IMR-90 (cell line): ENCODE measurements at regions not wholly inside any gene's neighbourhood (a gene's known extent, or its start where the extent isn't known, plus 50 kb on each side); places are given as distances from the start of the nearest gene placed in this dataset.

ENCODE experiments used
- ATAC-seq: fragments of 200-7000 bp; cut with Tn5 transposase; 2 replicates; pipeline ENCODE4 v1.9.1; 2020; ENCODE audit warnings: low read depth, mild to moderate bottlenecking, moderate library complexity
- BruUV-seq: library from RNA; stranded (reverse); fragments of 400-500 nt; replicated peaks from 2 replicates; lab custom pipeline; 2021; lab: Mats Ljungman, UMichigan
- CTCF ChIA-PET: fragments of 300-600 bp; formaldehyde crosslinking; extraction: SDS; loops from one replicate; lab custom pipeline; 2021; ENCODE audit warnings: antibody characterized with exemption; lab: Yijun Ruan, JAX
- POLR2A ChIA-PET: fragments of 300-600 bp; sonication (Branson Sonifier 250); formaldehyde crosslinking; loops from one replicate; lab custom pipeline; 2022; ENCODE audit warnings: antibody characterized with exemption; ENCODE audit not compliant: unreplicated experiment; lab: Charles Lee
- DNase-seq: peaks from one replicate; pipeline ENCODE4 v3.0.0; 2013
- H2AFZ ChIP-seq: replicated peaks from 2 replicates; pipeline ENCODE3; 2013; ENCODE audit warnings: low read length, mild to moderate bottlenecking; ENCODE audit not compliant: poor library complexity
- H2AK5ac ChIP-seq: 2 replicates; pipeline ENCODE4 v1.6.1; 2013; ENCODE audit warnings: low read depth, low read length, inconsistent platforms
- H2AK9ac ChIP-seq: replicated peaks from 2 replicates; pipeline ENCODE3; 2013; ENCODE audit warnings: mild to moderate bottlenecking, low read depth, low read length, moderate library complexity; ENCODE audit not compliant: poor library complexity
- H2BK120ac ChIP-seq: 2 replicates; pipeline ENCODE4 v1.6.1; 2013; ENCODE audit warnings: low read depth, low read length, inconsistent platforms
- H2BK15ac ChIP-seq: 3 replicates; pipeline ENCODE4 v1.6.1; 2013; ENCODE audit warnings: low read depth, low read length, inconsistent platforms
- H2BK20ac ChIP-seq: 2 replicates; pipeline ENCODE4 v1.6.1; 2013; ENCODE audit warnings: low read depth, mild to moderate bottlenecking, inconsistent platforms, low read length, moderate library complexity
- H2BK5ac ChIP-seq: 2 replicates; pipeline ENCODE4 v1.6.1; 2013; ENCODE audit warnings: mild to moderate bottlenecking, low read depth, low read length, inconsistent platforms; ENCODE audit not compliant: poor library complexity, severe bottlenecking
- H3K14ac ChIP-seq: replicated peaks from 2 replicates; pipeline ENCODE4 v1.6.1; 2013; ENCODE audit warnings: low read depth, low read length, inconsistent platforms
- H3K18ac ChIP-seq: 2 replicates; pipeline ENCODE4 v1.6.1; 2013; ENCODE audit warnings: low read depth, low read length, control low read depth
- H3K23ac ChIP-seq: 2 replicates; pipeline ENCODE4 v1.6.1; 2013; ENCODE audit warnings: low read depth, low read length, inconsistent platforms
- H3K27ac ChIP-seq: 2 replicates; pipeline ENCODE4 v1.5.1; 2013; ENCODE audit warnings: mild to moderate bottlenecking, control low read depth, low read length; ENCODE audit not compliant: insufficient read depth
- H3K27me3 ChIP-seq: 2 replicates; pipeline ENCODE4 v1.6.1; 2013; ENCODE audit warnings: low read length; ENCODE audit not compliant: control insufficient read depth, insufficient read depth
- H3K36me3 ChIP-seq: 2 replicates; pipeline ENCODE4 v1.6.1; 2013; ENCODE audit warnings: low read length, mixed read lengths; ENCODE audit not compliant: control insufficient read depth, insufficient read depth
- H3K4ac ChIP-seq: 2 replicates; pipeline ENCODE4 v1.6.1; 2013; ENCODE audit warnings: low read depth, low read length, inconsistent platforms
- H3K4me1 ChIP-seq: 2 replicates; pipeline ENCODE4 v1.6.1; 2013; ENCODE audit warnings: low read length, mixed read lengths; ENCODE audit not compliant: control insufficient read depth, insufficient read depth
- H3K4me2 ChIP-seq: 2 replicates; pipeline ENCODE4 v1.6.1; 2013; ENCODE audit warnings: low read depth, mild to moderate bottlenecking, control low read depth, low read length, moderate library complexity
- H3K4me3 ChIP-seq: 2 replicates; pipeline ENCODE4 v1.5.1; 2013; ENCODE audit warnings: low read depth, mild to moderate bottlenecking, control low read depth, low read length, moderate library complexity; ENCODE audit not compliant: insufficient read depth
- H3K56ac ChIP-seq: 2 replicates; pipeline ENCODE4 v1.6.1; 2013; ENCODE audit warnings: low read length, inconsistent platforms; ENCODE audit not compliant: insufficient read depth; ENCODE audit errors: extremely low read depth
- H3K79me1 ChIP-seq, 2 experiments: 2 replicates each; pipeline ENCODE4 v1.6.1; 2013; ENCODE audit warnings: low read length in 2 of 2, inconsistent platforms in 1 of 2, low read depth in 1 of 2
- H3K9ac ChIP-seq: 2 replicates; pipeline ENCODE4 v1.6.1; 2013; ENCODE audit warnings: low read depth, low read length, control low read depth
- H3K9me1 ChIP-seq: 2 replicates; pipeline ENCODE4 v1.6.1; 2013; ENCODE audit warnings: low read length, inconsistent platforms; ENCODE audit not compliant: insufficient read depth
- H3K9me3 ChIP-seq: 2 replicates; pipeline ENCODE4 v1.6.1; 2013; ENCODE audit warnings: low read length; ENCODE audit not compliant: control insufficient read depth, insufficient read depth
- H4K20me1 ChIP-seq: 2 replicates; pipeline ENCODE4 v1.6.1; 2013; ENCODE audit warnings: low read length, inconsistent platforms; ENCODE audit not compliant: insufficient read depth
- H4K5ac ChIP-seq: 2 replicates; pipeline ENCODE4 v1.6.1; 2013; ENCODE audit warnings: mild to moderate bottlenecking, low read depth, low read length, control low read depth
- H4K8ac ChIP-seq, 2 experiments: 2 replicates each; pipeline ENCODE4 v1.6.1; 2013; ENCODE audit warnings: low read depth in 2 of 2, low read length in 2 of 2, control low read depth in 1 of 2, inconsistent platforms in 1 of 2
- H4K91ac ChIP-seq: 2 replicates; pipeline ENCODE4 v1.6.1; 2013; ENCODE audit warnings: low read depth, low read length, inconsistent platforms; ENCODE audit not compliant: insufficient read depth
- BHLHE40 ChIP-seq: fragments of 150-350 bp; IDR thresholded peaks from 2 replicates; pipeline ENCODE4 v1.6.1; 2016; ENCODE audit warnings: mild to moderate bottlenecking, low read depth, low read length
- CEBPB ChIP-seq: IDR thresholded peaks from 2 replicates; pipeline ENCODE4 v1.6.1; 2012; ENCODE audit warnings: low read depth, low read length, improper control_type of control experiment
- CHD1 ChIP-seq: IDR thresholded peaks from 2 replicates; pipeline ENCODE4 v1.6.1; 2012; ENCODE audit warnings: low read depth, low read length, improper control_type of control experiment
- CTCF ChIP-seq: conservative IDR thresholded peaks from 2 replicates; pipeline ENCODE4 v1.5.1; 2012; ENCODE audit warnings: mild to moderate bottlenecking, low read depth, low read length, improper control_type of control experiment
- FOS ChIP-seq: fragments of 150-350 bp; IDR thresholded peaks from 2 replicates; pipeline ENCODE4 v1.6.1; 2016; ENCODE audit warnings: low read depth, low read length
- MAFK ChIP-seq: IDR thresholded peaks from 2 replicates; pipeline ENCODE4 v1.6.1; 2012; ENCODE audit warnings: low read depth, low read length, improper control_type of control experiment
- MAZ ChIP-seq: IDR thresholded peaks from 2 replicates; pipeline ENCODE4 v1.6.1; 2012; ENCODE audit warnings: low read depth, mild to moderate bottlenecking, low read length, improper control_type of control experiment, moderate library complexity, borderline replicate concordance
- MXI1 ChIP-seq: IDR thresholded peaks from 2 replicates; pipeline ENCODE4 v1.6.1; 2012; ENCODE audit warnings: low read depth, mild to moderate bottlenecking, low read length, moderate library complexity, borderline replicate concordance
- NFE2L2 ChIP-seq: fragments of 150-350 bp; IDR thresholded peaks from 2 replicates; pipeline ENCODE4 v1.6.1; 2016; ENCODE audit warnings: low read depth, mild to moderate bottlenecking, low read length
- POLR2A ChIP-seq: IDR thresholded peaks from 2 replicates; pipeline ENCODE4 v1.6.1; 2012; ENCODE audit warnings: mild to moderate bottlenecking, low read depth, low read length
- RAD21 ChIP-seq: IDR thresholded peaks from 2 replicates; pipeline ENCODE4 v1.6.1; 2012; ENCODE audit warnings: low read length, improper control_type of control experiment
- RCOR1 ChIP-seq: IDR thresholded peaks from 2 replicates; pipeline ENCODE4 v1.6.1; 2012; ENCODE audit warnings: mild to moderate bottlenecking, low read length, improper control_type of control experiment; ENCODE audit not compliant: insufficient replicate concordance
- RFX5 ChIP-seq: IDR thresholded peaks from 2 replicates; pipeline ENCODE4 v1.8.0; 2012; ENCODE audit warnings: low read depth, mild to moderate bottlenecking, low read length, moderate library complexity
- SMC3 ChIP-seq: fragments of 150-350 bp; IDR thresholded peaks from 2 replicates; pipeline ENCODE4 v1.6.1; 2016; ENCODE audit warnings: low read depth, mild to moderate bottlenecking, antibody characterized with exemption, low read length, moderate library complexity
- USF2 ChIP-seq: fragments of 150-350 bp; IDR thresholded peaks from 2 replicates; pipeline ENCODE4 v1.6.1; 2017; ENCODE audit warnings: mild to moderate bottlenecking, antibody characterized with exemption, low read length, low read depth
- WGBS, 2 experiments: methylation state at CpG; one replicate each; pipeline versions ENCODE4 v1.1.5 to v1.1.7; 2013; ENCODE audit warnings: missing lambda C conversion rate in 2 of 2; ENCODE audit not compliant: insufficient read length in 1 of 2; ENCODE audit errors: extremely low coverage in 2 of 2; 5-methylcytosine and 5-hydroxymethylcytosine counted together
- dilution Hi-C: fragments of 300-500 bp; cut with HindIII; formaldehyde crosslinking; loops from one replicate; pipeline ENCODE4 v1.14.3; 2018; ENCODE audit warnings: low sequenced_read_pairs; ENCODE audit not compliant: unreplicated experiment
- in situ Hi-C: fragments of 300-500 bp; cut with MboI; formaldehyde crosslinking; loops from 3 replicates; pipeline ENCODE4 v1.14.3; 2019; ENCODE audit warnings: low sequenced_read_pairs, inconsistent platforms, mixed read lengths
- intact Hi-C: fragments of 100-400 bp; cut with micrococcal nuclease; formaldehyde crosslinking; loops from 2 replicates; pipeline ENCODE4 v1.10.0; 2022
- TF ChIP-seq, protein P1 (sequence below): fragments of 150-350 bp; IDR thresholded peaks from 2 replicates; pipeline ENCODE4 v1.6.1; 2016; ENCODE audit warnings: low read depth, mild to moderate bottlenecking, low read length, moderate library complexity, borderline replicate concordance

GRCh38 chr2:204282081-204282480 is 263.2 kb upstream of the PARD3B start:
- Histone ChIP-seq H2BK5ac (no peak overlapping the region), H3K14ac (no peak overlapping the region), H2BK120ac (no peak overlapping the region), H4K8ac (no peak overlapping the region), H3K9me1 (no peaks in the 10 kb centered on the region), H3K36me3 (no peaks in the 10 kb centered on the region), H2AK9ac (no peak overlapping the region), H3K79me1 (no peaks in the 10 kb centered on the region), H2BK15ac (no peak overlapping the region), H3K23ac (no peak overlapping the region), H3K4me2 (no peak overlapping the region), H2AFZ (no peak overlapping the region), H3K18ac (no peak overlapping the region), H3K4ac (no peak overlapping the region), H3K4me1 (no peaks in the 10 kb centered on the region), H4K20me1 (no peaks in the 10 kb centered on the region), H3K27me3 (peaks cover 33% of the 10 kb centered on the region), H3K9ac (no peak overlapping the region), H4K91ac (no peak overlapping the region), H2BK20ac (no peak overlapping the region), H4K5ac (no peak overlapping the region), H3K4me3 (no peak overlapping the region), H3K56ac (no peak overlapping the region), H2AK5ac (no peak overlapping the region), H3K9me3 (peaks cover 4% of the 10 kb centered on the region), H3K27ac (no peak overlapping the region)
- no CpG with 5 or more reads among the region's 3 CpGs for WGBS, 2 experiments
- in situ Hi-C loops: no loop called here
- POLR2A ChIA-PET: no interaction called here
- ATAC-seq: no peak
- CTCF ChIA-PET: no interaction called here
- intact Hi-C loops: no loop called here
- BruUV-seq: no TSS peak
- DNase-seq: no peak
- dilution Hi-C loops: no loop called here
- TF ChIP-seq MAFK (no peak), CHD1 (no peak), CTCF (no peak), BHLHE40 (no peak), CEBPB (no peak), RAD21 (no peak), POLR2A (no peak), MAZ (no peak), RFX5 (no peak), NFE2L2 (no peak), USF2 (no peak), MXI1 (no peak), FOS (no peak), SMC3 (no peak), RCOR1 (no peak)
- TF ChIP-seq, protein P1, sequence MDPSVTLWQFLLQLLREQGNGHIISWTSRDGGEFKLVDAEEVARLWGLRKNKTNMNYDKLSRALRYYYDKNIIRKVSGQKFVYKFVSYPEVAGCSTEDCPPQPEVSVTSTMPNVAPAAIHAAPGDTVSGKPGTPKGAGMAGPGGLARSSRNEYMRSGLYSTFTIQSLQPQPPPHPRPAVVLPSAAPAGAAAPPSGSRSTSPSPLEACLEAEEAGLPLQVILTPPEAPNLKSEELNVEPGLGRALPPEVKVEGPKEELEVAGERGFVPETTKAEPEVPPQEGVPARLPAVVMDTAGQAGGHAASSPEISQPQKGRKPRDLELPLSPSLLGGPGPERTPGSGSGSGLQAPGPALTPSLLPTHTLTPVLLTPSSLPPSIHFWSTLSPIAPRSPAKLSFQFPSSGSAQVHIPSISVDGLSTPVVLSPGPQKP: no peak
